GM13976 (cell line): ENCODE measurements at regions not wholly inside any gene's neighbourhood (a gene's known extent, or its start where the extent isn't known, plus 50 kb on each side); places are given as distances from the start of the nearest gene placed in this dataset.
"Not testable (repeated sequence)": the region's sequence is repeated elsewhere in the genome, so short reads cannot be mapped to it uniquely, and the experiment has no call there.

Experiments used
- DNase-seq: peaks from one replicate; pipeline ENCODE4 v3.0.0; 2012; ENCODE audit warnings: low spot score
- in situ Hi-C: fragments of 300-500 bp; cut with MboI; formaldehyde crosslinking; loops from one replicate; pipeline ENCODE4 v1.12.0; 2022; ENCODE audit warnings: low sequenced_read_pairs, mixed read lengths, inconsistent platforms; ENCODE audit not compliant: unreplicated experiment
- TF ChIP-seq, protein P1 (sequence below): IDR thresholded peaks from 2 replicates; pipeline ENCODE4 v1.5.1; 2012; ENCODE audit warnings: borderline replicate concordance, mild to moderate bottlenecking; ENCODE audit not compliant: insufficient read depth; ENCODE audit errors: extremely low read depth, missing control alignments, control extremely low read depth

DNA sequence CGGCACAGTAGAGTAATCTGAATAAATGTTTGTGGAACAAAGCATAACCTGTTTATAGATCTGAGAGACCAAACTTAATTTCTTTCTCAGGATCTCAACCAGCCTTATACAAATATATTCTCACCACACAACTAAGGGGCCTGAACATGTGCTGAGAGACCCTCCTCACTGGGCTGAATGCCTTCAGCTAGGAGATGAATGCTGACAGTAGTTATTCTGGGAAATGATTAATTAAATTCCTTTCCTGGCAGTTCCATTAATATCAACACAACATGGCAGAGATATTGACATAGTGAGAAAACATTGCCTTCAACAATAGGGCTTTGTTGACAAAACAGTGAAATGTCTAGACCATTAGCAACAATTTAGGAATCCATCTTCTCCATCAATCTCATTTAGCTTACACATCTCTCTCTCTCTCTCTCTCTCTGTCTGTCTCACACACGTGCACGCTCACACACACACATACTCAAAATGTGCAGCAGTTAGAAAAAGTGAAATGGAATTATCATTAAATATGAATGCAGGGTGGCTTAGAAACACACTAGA lies 780.8 kb upstream of the CDH8 start:
- TF ChIP-seq, protein P1, sequence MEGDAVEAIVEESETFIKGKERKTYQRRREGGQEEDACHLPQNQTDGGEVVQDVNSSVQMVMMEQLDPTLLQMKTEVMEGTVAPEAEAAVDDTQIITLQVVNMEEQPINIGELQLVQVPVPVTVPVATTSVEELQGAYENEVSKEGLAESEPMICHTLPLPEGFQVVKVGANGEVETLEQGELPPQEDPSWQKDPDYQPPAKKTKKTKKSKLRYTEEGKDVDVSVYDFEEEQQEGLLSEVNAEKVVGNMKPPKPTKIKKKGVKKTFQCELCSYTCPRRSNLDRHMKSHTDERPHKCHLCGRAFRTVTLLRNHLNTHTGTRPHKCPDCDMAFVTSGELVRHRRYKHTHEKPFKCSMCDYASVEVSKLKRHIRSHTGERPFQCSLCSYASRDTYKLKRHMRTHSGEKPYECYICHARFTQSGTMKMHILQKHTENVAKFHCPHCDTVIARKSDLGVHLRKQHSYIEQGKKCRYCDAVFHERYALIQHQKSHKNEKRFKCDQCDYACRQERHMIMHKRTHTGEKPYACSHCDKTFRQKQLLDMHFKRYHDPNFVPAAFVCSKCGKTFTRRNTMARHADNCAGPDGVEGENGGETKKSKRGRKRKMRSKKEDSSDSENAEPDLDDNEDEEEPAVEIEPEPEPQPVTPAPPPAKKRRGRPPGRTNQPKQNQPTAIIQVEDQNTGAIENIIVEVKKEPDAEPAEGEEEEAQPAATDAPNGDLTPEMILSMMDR, result no peak
- DNase-seq, result no peak
- in situ Hi-C loops, result no loop called here

DNA sequence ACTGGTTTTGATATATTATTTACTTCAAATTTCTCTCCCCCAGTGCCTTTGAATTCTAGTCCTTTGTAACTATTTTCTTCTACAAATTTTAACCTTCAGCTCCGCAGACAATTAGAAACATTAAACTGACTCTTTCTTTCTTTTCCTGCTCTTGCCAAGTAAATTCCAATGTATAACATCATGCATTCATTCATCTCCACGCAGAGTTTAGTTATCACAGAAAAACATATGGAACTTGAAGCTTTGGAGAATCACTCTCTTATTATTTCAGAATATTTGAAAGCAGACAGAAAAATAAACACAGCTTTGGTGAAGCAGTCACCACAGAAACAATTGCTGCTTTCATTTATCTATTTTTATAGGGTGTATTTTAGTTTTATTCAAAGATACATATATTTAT lies 778.7 kb upstream of the CDH8 start:
- TF ChIP-seq, protein P1, result no peak
- in situ Hi-C loops, result no loop called here
- DNase-seq, result no peak

DNA sequence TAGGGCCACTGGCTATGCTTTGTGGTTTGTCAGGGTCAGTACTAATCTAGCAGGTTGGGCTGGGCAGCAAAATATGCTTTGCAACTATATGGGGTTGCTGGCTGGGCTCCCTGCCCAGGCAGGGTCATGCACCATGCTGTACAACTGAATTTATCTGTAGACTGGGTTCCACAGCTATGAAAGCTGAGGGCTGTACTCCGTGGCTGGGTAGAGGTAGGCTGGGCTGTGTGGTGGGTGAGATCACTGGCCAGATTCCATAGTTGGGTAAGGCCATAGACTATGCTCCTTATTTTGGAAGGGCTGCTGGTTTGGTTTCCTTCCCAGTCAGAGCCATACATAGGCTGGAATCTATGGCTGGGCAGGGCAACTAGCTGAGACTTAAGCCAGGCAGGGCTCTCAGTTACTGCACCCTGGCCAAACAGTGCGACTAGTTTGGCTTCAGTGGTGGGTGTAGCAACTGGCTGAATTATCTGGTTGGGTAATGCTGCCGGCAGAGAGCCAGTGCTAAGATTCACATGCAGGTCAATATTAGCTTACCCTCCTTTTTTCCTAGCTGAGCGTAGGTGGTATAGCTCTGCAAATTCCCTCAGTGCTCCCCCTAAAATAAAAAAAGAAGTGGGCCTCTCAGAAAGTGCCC lies 769.1 kb upstream of the CDH8 start:
- in situ Hi-C loops, result no loop called here
- TF ChIP-seq, protein P1, result no peak
- no peak for DNase-seq

DNA sequence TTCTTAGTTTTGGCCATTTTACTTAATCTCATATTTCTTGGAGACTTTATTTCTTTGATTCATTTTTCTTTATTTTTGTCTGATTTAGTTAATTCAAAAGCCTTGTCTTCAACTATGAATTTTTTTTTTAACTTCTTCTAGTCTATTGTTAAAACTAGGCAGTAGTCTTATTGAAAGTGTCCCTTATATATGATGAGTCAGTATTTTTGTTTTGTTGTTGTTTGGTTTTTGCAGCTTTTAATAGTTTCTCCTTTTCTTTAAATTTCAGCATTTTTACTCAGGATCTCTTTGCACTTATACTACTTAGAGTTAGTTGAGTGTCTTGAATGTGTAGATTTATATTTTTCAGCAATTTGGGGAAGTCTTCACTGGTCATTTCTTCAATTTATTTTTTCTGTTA lies 758.5 kb upstream of the CDH8 start:
- TF ChIP-seq, protein P1, result no peak
- in situ Hi-C loops, result no loop called here
- DNase-seq, result no peak

DNA sequence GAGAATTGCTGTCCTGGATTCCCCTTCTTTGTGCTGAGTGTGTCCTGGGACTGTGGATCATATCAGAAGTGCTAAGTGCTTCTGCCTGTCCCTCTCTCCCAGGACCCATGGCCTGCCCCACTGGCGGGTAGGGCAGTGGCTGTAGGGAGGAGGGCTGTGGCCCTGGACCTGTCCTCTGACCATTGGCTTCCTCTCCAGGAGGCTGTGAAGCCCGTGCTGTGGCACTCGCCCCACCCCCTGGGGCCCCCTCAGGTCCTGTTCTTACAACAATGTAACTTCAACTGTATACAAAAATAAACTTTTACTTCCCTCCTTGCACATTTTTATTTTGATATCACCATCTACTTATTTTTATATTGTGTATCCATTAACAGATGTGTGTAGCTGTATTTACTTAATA lies 743.8 kb upstream of the CDH8 start:
- in situ Hi-C loops, DNase-seq: not testable (repeated sequence)

DNA sequence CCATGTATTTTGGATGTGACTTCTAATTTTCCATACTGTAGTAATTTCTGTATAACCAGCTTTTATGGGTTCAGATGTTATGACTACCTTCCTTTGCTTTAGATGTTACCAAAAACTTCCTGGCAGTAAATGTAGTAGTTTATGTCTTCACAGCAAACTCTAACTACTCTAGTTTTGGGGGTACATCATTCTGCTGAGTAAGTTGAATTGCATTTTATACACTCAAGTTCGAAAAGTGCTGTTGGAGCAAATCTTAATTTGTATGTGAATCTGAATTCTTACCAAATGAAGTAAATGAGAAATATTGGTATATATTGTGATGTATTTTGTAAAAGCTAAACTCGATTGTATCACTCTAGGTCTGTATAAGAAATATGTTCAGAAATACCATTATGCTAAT lies 728.3 kb upstream of the CDH8 start:
- in situ Hi-C loops, result no loop called here

DNA sequence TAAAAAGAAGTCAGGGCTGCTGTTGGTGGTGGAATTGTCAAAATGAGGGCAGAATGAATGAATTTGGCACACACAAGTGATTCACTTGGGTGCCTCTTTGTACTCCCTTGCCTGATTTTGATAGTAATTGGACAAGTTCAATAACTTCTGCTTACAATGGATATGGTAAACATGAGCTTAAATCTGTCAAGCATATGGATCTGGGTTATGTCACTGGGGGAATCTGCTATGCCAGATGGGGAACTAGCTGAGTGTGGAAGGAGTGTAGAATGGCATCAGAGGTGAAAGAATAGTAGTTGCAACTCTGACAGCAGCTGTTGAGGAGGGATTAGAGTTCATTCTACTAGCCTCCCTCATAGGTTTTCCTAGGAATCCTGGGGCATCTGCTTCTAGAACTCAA lies 724.2 kb upstream of the CDH8 start:
- in situ Hi-C loops, result no loop called here
- TF ChIP-seq, protein P1, result no peak
- no peak for DNase-seq

More for the DNA sequence above, 728.3 kb upstream of the CDH8 start:
- DNase-seq, result no peak
- TF ChIP-seq, protein P1, result no peak
